Fibroblast of the aortic adventitia (primary cell): ENCODE measurements at regions not wholly inside any gene's neighbourhood (a gene's known extent, or its start where the extent isn't known, plus 50 kb on each side); places are given as distances from the start of the nearest gene placed in this dataset.
A peak's percentile ranks its signal among the peaks of the same experiment; 100 is the strongest.

Experiments used
- DNase-seq: peaks from one replicate; pipeline ENCODE4 v3.0.0-alpha.2; 2010; ENCODE audit warnings: low read depth
- H3K4me3 ChIP-seq: 2 replicates; pipeline ENCODE4 v1.5.1; 2011; ENCODE audit warnings: low read depth, mild to moderate bottlenecking, control low read depth, low read length, moderate library complexity
- TF ChIP-seq, protein P1 (sequence below): IDR thresholded peaks from 2 replicates; pipeline ENCODE4 v1.5.1; 2011; ENCODE audit warnings: mild to moderate bottlenecking, low read length, control low read depth, inconsistent platforms; ENCODE audit not compliant: insufficient read depth

DNA sequence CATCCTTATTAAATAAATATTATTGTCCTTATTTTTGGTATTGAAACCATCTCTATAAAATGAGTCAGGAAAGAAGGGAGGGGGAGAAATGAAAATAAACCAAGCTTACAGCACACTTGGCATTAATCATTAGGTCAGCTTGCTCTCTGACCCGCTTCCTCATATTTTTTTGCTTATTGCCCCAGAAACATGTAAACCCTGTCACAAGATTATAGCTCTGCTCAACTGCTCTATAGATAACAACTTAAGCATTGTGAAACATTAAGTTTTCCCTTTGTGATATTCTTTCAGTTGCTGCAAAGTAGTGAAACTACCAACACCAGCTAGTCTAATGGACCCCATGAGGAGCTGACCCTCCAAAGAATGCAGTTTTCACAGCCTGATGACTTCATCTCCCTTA lies 819.5 kb downstream of the SLC16A7 start:
- TF ChIP-seq, protein P1, sequence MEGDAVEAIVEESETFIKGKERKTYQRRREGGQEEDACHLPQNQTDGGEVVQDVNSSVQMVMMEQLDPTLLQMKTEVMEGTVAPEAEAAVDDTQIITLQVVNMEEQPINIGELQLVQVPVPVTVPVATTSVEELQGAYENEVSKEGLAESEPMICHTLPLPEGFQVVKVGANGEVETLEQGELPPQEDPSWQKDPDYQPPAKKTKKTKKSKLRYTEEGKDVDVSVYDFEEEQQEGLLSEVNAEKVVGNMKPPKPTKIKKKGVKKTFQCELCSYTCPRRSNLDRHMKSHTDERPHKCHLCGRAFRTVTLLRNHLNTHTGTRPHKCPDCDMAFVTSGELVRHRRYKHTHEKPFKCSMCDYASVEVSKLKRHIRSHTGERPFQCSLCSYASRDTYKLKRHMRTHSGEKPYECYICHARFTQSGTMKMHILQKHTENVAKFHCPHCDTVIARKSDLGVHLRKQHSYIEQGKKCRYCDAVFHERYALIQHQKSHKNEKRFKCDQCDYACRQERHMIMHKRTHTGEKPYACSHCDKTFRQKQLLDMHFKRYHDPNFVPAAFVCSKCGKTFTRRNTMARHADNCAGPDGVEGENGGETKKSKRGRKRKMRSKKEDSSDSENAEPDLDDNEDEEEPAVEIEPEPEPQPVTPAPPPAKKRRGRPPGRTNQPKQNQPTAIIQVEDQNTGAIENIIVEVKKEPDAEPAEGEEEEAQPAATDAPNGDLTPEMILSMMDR = no peak
- peak; percentile 55 for DNase-seq
- no peak overlapping the region for H3K4me3 ChIP-seq

DNA sequence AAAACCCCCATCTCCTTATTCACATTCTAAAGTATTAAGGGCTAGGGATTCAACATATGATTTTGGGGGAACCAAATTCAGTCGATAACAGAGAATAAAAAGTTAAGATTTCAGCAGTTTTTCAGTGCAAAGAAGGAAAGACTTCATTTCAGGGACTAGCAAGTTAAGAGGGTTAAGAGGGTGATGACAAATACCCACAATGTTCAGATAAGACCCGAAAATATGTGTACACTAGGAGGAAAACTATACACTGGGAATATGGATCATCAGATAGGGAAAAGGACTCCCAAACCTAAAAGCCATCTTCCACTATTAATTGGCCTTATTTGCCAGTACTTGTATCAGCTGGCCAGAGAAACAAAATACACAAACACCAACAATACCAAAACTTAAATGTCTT lies 824.2 kb downstream of the SLC16A7 start:
- H3K4me3 ChIP-seq = no peak overlapping the region
- TF ChIP-seq, protein P1 = no peak
- DNase-seq = no peak

DNA sequence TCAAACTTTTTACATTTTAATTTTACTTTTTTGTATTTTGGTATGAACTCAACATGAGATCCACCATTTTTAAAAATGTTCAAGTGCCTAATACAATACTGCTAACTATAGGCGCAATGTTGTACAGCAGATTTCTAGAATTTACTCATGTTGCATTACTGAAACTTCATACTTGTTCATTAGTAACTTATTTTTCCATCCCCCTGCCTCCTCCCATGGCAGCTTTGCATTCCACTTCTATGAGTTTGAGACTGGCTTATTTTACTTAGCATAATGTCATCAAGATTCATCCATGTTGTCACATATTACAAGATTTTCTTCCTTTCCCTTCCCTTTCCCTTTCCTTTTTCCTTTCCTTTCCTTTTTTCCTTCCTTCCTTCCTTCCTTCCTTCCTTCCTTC lies 825.9 kb downstream of the SLC16A7 start:
- no peak for DNase-seq
- TF ChIP-seq, protein P1 = no peak
- H3K4me3 ChIP-seq = no peak overlapping the region

DNA sequence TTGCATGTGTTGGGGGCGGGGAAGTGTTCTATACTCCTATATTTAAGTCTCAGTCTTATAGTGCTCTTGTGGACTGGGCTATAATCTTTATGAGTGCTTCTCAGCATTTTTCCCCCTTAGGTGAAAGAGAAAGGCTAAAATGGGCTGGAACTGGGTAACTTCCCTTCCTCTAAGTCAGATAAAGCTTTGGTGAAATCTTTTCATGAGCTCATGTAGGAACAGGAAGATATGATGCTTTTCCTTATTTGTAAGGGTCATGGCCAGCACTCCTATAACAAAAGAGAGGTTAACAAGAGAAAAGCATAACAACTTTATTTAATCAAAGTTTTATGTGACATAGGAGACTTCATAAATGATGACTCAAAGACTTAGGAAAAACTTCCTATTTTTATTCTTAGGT lies 841.5 kb downstream of the SLC16A7 start:
- H3K4me3 ChIP-seq = no peak overlapping the region
- TF ChIP-seq, protein P1 = no peak
- no peak for DNase-seq

DNA sequence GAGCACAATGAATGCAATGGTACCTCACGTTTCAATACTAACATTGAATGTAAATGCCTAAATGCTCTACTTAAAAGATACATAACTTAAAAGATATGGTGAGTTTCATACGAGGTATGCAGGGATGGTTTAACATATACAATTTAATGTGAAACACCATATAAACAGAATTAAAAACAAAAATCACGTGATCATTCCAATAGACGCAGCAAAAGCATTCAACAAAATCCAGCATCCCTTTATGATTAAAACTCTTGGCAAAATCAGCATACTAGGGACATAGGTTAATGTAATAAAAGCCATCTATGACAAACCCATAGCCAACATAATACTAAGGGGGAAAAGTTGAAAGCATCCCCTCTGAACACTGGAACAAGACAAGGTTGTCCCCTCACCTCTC lies 845.7 kb downstream of the SLC16A7 start:
- no peak overlapping the region for H3K4me3 ChIP-seq
- DNase-seq = no peak
- TF ChIP-seq, protein P1 = no peak

DNA sequence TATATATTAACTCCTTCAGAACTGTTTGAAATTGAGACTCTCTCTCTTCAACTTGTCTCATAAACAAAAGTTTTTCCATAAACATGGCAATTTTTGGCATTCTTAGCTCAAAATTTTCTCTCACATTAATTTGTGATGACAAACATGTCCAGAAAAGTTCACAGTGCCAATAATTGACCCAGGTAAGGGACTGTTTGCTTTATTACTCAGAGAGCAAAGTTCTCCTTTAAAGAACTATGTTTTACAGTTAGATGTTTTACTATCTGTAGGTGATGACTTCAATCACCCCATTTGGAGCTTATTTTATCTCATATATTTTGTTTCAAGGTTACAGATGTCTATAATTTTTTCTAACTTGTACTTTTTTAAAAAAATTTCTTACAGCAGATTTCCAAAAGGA lies 855.6 kb downstream of the SLC16A7 start:
- DNase-seq = no peak
- no peak overlapping the region for H3K4me3 ChIP-seq
- TF ChIP-seq, protein P1 = no peak

DNA sequence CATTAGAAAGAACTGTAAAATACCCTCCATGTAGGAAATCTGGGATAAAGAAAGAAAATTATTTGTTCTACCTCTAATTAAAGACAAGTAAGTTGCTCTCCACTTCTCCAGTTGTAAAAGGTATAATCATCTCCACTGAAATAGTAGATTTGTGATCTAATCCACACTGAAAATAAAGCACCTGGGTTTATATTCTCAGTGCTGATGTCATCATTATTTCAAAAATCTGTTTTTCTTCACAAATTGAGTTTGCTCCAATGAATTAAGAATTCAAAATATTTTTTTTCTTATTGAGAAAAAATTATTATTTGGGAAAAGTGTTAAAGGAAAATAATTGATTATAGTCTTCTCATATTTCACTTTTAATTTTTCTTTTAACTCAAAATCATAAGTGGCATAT lies 869.2 kb downstream of the SLC16A7 start:
- DNase-seq = no peak
- TF ChIP-seq, protein P1 = no peak

More for the DNA sequence above, 869.2 kb downstream of the SLC16A7 start:
- H3K4me3 ChIP-seq = no peak overlapping the region
